GM12864 (cell line): ENCODE measurements at regions not wholly inside any gene's neighbourhood (a gene's known extent, or its start where the extent isn't known, plus 50 kb on each side); places are given as distances from the start of the nearest gene placed in this dataset.

Experiments
- DNase-seq: peaks from one replicate; pipeline ENCODE4 v3.0.0-alpha.2; 2011; ENCODE audit warnings: low read depth
- H3K4me3 ChIP-seq: 2 replicates; pipeline ENCODE4 v1.5.1; 2011; ENCODE audit warnings: mild to moderate bottlenecking, low read depth, low read length, control low read depth
- CTCF ChIP-seq: IDR thresholded peaks from 2 replicates; pipeline ENCODE4 v1.5.1; 2011; ENCODE audit warnings: low read depth, mild to moderate bottlenecking, moderate library complexity, low read length, control low read depth, inconsistent platforms; ENCODE audit errors: missing control alignments

- TF ChIP-seq CTCF: no peak
- H3K4me3 ChIP-seq: no peak overlapping the region
- no peak for DNase-seq
These were observed 384.8 kb upstream of the MEF2C start for GRCh38 chr5:89267788-89268187.

- TF ChIP-seq CTCF: no peak
- no peak for DNase-seq
- H3K4me3 ChIP-seq: no peak overlapping the region
These were observed 382.7 kb upstream of the MEF2C start for GRCh38 chr5:89265511-89266179.

- no peak for DNase-seq
- TF ChIP-seq CTCF: peak; percentile 6
- H3K4me3 ChIP-seq: no peak overlapping the region
These were observed 380.9 kb upstream of the MEF2C start for GRCh38 chr5:89263846-89264245.

GRCh38 chr5:89262030-89262429 lies 379.0 kb upstream of the MEF2C start:
- TF ChIP-seq CTCF: no peak
- no peak overlapping the region for H3K4me3 ChIP-seq
- no peak for DNase-seq

GRCh38 chr5:89260254-89260653 lies 377.3 kb upstream of the MEF2C start:
- TF ChIP-seq CTCF: no peak
- DNase-seq: no peak
- no peak overlapping the region for H3K4me3 ChIP-seq

- no peak for DNase-seq
- TF ChIP-seq CTCF: no peak
- H3K4me3 ChIP-seq: no peak overlapping the region
These were observed 373.0 kb upstream of the MEF2C start for GRCh38 chr5:89255845-89256463.
